ENCODE measurements at regions not wholly inside any gene's neighbourhood (a gene's known extent, or its start where the extent isn't known, plus 50 kb on each side); places are given as distances from the start of the nearest gene placed in this dataset.

- no peak overlapping the region for H3K9ac ChIP-seq (ENCODE audit: control insufficient read depth, insufficient read depth, low read length)
- no peak for DNase-seq (ENCODE audit: low read depth, low spot score)
- no peaks in the 10 kb centered on the region for H3K27me3 ChIP-seq (replicated peaks in 1 of 2; ENCODE audit: control insufficient read depth in 2 of 2, insufficient read depth in 2 of 2, low read length in 1 of 2)
- no peaks in the 10 kb centered on the region for H4K20me1 ChIP-seq (ENCODE audit: control insufficient read depth, insufficient read depth)
- H3K27ac ChIP-seq (ENCODE audit: control insufficient read depth, insufficient read depth) = no peak overlapping the region
- H2AFZ ChIP-seq (ENCODE audit: control insufficient read depth, low read depth, low read length) = no peak overlapping the region
- FAIRE-seq = no peak
- H3K4me2 ChIP-seq (ENCODE audit: control insufficient read depth, insufficient read depth) = no peak overlapping the region
- SMC1A ChIA-PET (ENCODE audit: uncharacterized antibody, unreplicated experiment) = interaction anchor here (0.5 kb wide), 1 partner anchor 1489 kb away, joined by 3 read pairs; no protein-coding TSS in a partner anchor
- CTCF ChIA-PET = no interaction called here
- in situ Hi-C loops (cut with MboI) (no loop called here), intact Hi-C loops (cut with micrococcal nuclease; ENCODE audit: unreplicated experiment) (no loop called here)
- no peak for ATAC-seq
- H3K4me3 ChIP-seq = no peak overlapping the region
- H3K36me3 ChIP-seq (ENCODE audit: control insufficient read depth in 2 of 2, insufficient read depth in 2 of 2, low read length in 1 of 2) = no peaks in the 10 kb centered on the region
- H3K4me1 ChIP-seq (ENCODE audit: control insufficient read depth, insufficient read depth, low read length) = no peaks in the 10 kb centered on the region
- RAD21 ChIA-PET (ENCODE audit: unreplicated experiment) = no interaction called here
- no TSS peak for BruUV-seq (replicated peaks)
- H3K79me2 ChIP-seq (ENCODE audit: control insufficient read depth, insufficient read depth, low read length) = no peaks in the 10 kb centered on the region
- WGBS (ENCODE audit: insufficient coverage, insufficient replicate concordance, low lambda C conversion rate, missing lambda C conversion rate) = 2% methylated on average over 3 of the region's 3 CpGs
- POLR2A ChIA-PET = no interaction called here
- no peaks in the 10 kb centered on the region for H3K9me3 ChIP-seq (replicated peaks; ENCODE audit: control insufficient read depth, insufficient read depth, low read length)
- TF ChIP-seq E4F1 (IDR thresholded peaks at IDR 0.05; ENCODE audit: borderline replicate concordance, partially characterized antibody) = no peak
- TF ChIP-seq IRF3 (IDR thresholded peaks at IDR 0.05) = no peak
- no peak for TF ChIP-seq CHD1 (IDR thresholded peaks at IDR 0.05; ENCODE audit: low read depth, low read length)
- TF ChIP-seq EGR1 (IDR thresholded peaks at IDR 0.05; ENCODE audit: borderline replicate concordance in 1 of 2, low read depth in 2 of 2, low read length in 2 of 2) = no peak
- TF ChIP-seq CUX1 (IDR thresholded peaks at IDR 0.05; ENCODE audit: insufficient replicate concordance, low read depth, low read length) = no peak
- no peak for TF ChIP-seq CREM (IDR thresholded peaks at IDR 0.05; ENCODE audit: low read depth)
- no peak for TF ChIP-seq LARP7 (IDR thresholded peaks at IDR 0.05)
- no peak for TF ChIP-seq ETV6 (conservative IDR thresholded peaks at IDR 0.05 in 1 of 2, IDR thresholded peaks at IDR 0.05 in 1 of 2; ENCODE audit: borderline replicate concordance in 1 of 2, low read depth in 1 of 2)
- no peak for TF ChIP-seq ASH2L (IDR thresholded peaks at IDR 0.05; ENCODE audit: borderline replicate concordance, low read depth)
- no peak for TF ChIP-seq RELA (IDR thresholded peaks at IDR 0.05; ENCODE audit: borderline replicate concordance, partially characterized antibody)
- no peak for TF ChIP-seq GABPA (IDR thresholded peaks at IDR 0.05; ENCODE audit: low read depth)
- no peak for TF ChIP-seq TBL1XR1 (IDR thresholded peaks at IDR 0.05; ENCODE audit: low read depth, low read length)
- no peak for TF ChIP-seq EP300 (IDR thresholded peaks at IDR 0.05; ENCODE audit: borderline replicate concordance in 1 of 2, control insufficient read depth in 1 of 2, low read depth in 2 of 2, low read length in 2 of 2)
- no peak for TF ChIP-seq ZBED1 (IDR thresholded peaks at IDR 0.05; ENCODE audit: borderline replicate concordance)
- TF ChIP-seq ZNF207 (IDR thresholded peaks at IDR 0.05; ENCODE audit: borderline replicate concordance) = no peak
- TF ChIP-seq ZNF217 (IDR thresholded peaks at IDR 0.05) = no peak
- no peak for TF ChIP-seq SREBF2 (IDR thresholded peaks at IDR 0.05; ENCODE audit: low read length)
Observed at GRCh38 chr12:23356440-23356839, 593.0 kb downstream of the SOX5 start.
